ENCODE measurements at regions not wholly inside any gene's neighbourhood (a gene's known extent, or its start where the extent isn't known, plus 50 kb on each side); places are given as distances from the start of the nearest gene placed in this dataset.

- dilution Hi-C loops (cut with HindIII; ENCODE audit: low sequenced_read_pairs, unreplicated experiment) (no loop called here), intact Hi-C loops (cut with micrococcal nuclease) (no loop called here)
These were observed 175.9 kb upstream of the CREB1 start for GRCh38 chr2:207353836-207354235.

More at GRCh38 chr2:207353836-207354235, 175.9 kb upstream of the CREB1 start:
- Histone ChIP-seq H3K56ac (ENCODE audit: extremely low read depth, insufficient read depth, low read length) (no peak overlapping the region), H3K14ac (replicated peaks; ENCODE audit: low read depth, low read length) (no peak overlapping the region), H2AFZ (replicated peaks; ENCODE audit: low read length, poor library complexity) (no peak overlapping the region), H4K20me1 (ENCODE audit: insufficient read depth, low read length) (no peaks in the 10 kb centered on the region), H2BK20ac (ENCODE audit: low read depth, low read length) (no peak overlapping the region), H2BK15ac (ENCODE audit: low read depth, low read length) (no peak overlapping the region), H3K4ac (ENCODE audit: low read depth, low read length) (no peak overlapping the region), H4K5ac (ENCODE audit: low read depth, low read length) (no peak overlapping the region), H2AK5ac (ENCODE audit: low read depth, low read length) (no peak overlapping the region), H3K27ac (ENCODE audit: insufficient read depth, low read length) (no peak overlapping the region), H3K4me1 (ENCODE audit: control insufficient read depth, insufficient read depth, low read length) (peaks cover 2% of the 10 kb centered on the region; the same call in 1 of the 2 replicates), H3K9me1 (ENCODE audit: insufficient read depth, low read length) (no peaks in the 10 kb centered on the region), H2BK5ac (ENCODE audit: low read depth, low read length, poor library complexity, severe bottlenecking) (no peak overlapping the region), H3K79me1 (ENCODE audit: low read depth in 1 of 2, low read length in 2 of 2) (no peaks in the 10 kb centered on the region), H3K27me3 (ENCODE audit: control insufficient read depth, insufficient read depth, low read length) (no peaks in the 10 kb centered on the region), H3K4me2 (ENCODE audit: low read depth, low read length) (no peak overlapping the region), H3K36me3 (ENCODE audit: control insufficient read depth, insufficient read depth, low read length) (no peaks in the 10 kb centered on the region), H3K9ac (ENCODE audit: low read depth, low read length) (no peak overlapping the region), H4K8ac (ENCODE audit: low read depth in 2 of 2, low read length in 2 of 2) (no peak overlapping the region), H3K9me3 (ENCODE audit: control insufficient read depth, insufficient read depth, low read length) (no peaks in the 10 kb centered on the region), H2BK120ac (ENCODE audit: low read depth, low read length) (no peak overlapping the region), H2AK9ac (replicated peaks; ENCODE audit: low read depth, low read length, poor library complexity) (no peak overlapping the region), H3K18ac (ENCODE audit: low read depth, low read length) (no peak overlapping the region), H3K4me3 (ENCODE audit: insufficient read depth, low read depth, low read length) (no peak overlapping the region), H3K23ac (ENCODE audit: low read depth, low read length) (no peak overlapping the region), H4K91ac (ENCODE audit: insufficient read depth, low read depth, low read length) (no peak overlapping the region)
- DNase-seq (no peak), ATAC-seq (ENCODE audit: low read depth) (no peak)
- WGBS, 2 experiments (ENCODE audit: extremely low coverage in 2 of 2, insufficient read length in 1 of 2) = no CpG with 5 or more reads among the region's 1 CpG
- in situ Hi-C loops (cut with MboI; ENCODE audit: low sequenced_read_pairs) = no loop called here
- ChIA-PET POLR2A (ENCODE audit: unreplicated experiment) (no interaction called here), CTCF (no interaction called here)
- TF ChIP-seq RFX5 (IDR thresholded peaks at IDR 0.05; ENCODE audit: low read depth, low read length) = no peak
- no peak for TF ChIP-seq MAFK (IDR thresholded peaks at IDR 0.05; ENCODE audit: low read depth, low read length)
- TF ChIP-seq RCOR1 (IDR thresholded peaks at IDR 0.05; ENCODE audit: insufficient replicate concordance, low read length) = no peak
- no peak for TF ChIP-seq CHD1 (IDR thresholded peaks at IDR 0.05; ENCODE audit: low read depth, low read length)
- TF ChIP-seq, protein P1, sequence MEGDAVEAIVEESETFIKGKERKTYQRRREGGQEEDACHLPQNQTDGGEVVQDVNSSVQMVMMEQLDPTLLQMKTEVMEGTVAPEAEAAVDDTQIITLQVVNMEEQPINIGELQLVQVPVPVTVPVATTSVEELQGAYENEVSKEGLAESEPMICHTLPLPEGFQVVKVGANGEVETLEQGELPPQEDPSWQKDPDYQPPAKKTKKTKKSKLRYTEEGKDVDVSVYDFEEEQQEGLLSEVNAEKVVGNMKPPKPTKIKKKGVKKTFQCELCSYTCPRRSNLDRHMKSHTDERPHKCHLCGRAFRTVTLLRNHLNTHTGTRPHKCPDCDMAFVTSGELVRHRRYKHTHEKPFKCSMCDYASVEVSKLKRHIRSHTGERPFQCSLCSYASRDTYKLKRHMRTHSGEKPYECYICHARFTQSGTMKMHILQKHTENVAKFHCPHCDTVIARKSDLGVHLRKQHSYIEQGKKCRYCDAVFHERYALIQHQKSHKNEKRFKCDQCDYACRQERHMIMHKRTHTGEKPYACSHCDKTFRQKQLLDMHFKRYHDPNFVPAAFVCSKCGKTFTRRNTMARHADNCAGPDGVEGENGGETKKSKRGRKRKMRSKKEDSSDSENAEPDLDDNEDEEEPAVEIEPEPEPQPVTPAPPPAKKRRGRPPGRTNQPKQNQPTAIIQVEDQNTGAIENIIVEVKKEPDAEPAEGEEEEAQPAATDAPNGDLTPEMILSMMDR (conservative IDR thresholded peaks at IDR 0.05; ENCODE audit: low read depth, low read length) = no peak
- TF ChIP-seq CEBPB (IDR thresholded peaks at IDR 0.05; ENCODE audit: low read depth, low read length) = no peak
- no peak for TF ChIP-seq MXI1 (IDR thresholded peaks at IDR 0.05; ENCODE audit: borderline replicate concordance, low read depth, low read length)
- no peak for TF ChIP-seq SMC3 (IDR thresholded peaks at IDR 0.05; ENCODE audit: low read depth, low read length)
- no peak for TF ChIP-seq FOS (IDR thresholded peaks at IDR 0.05; ENCODE audit: low read depth, low read length)
- no TSS peak for BruUV-seq (replicated peaks)

All from IMR-90 (cell line).